A549 (cell line): ENCODE measurements at regions not wholly inside any gene's neighbourhood (a gene's known extent, or its start where the extent isn't known, plus 50 kb on each side); places are given as distances from the start of the nearest gene placed in this dataset.

Experiments
- ATAC-seq, 2 experiments: fragments of 200-7000 bp in 1 of 2; fragments of >200 bp in 1 of 2; cut with Nextera tagmentation in 1 of 2; cut with Tn5 transposase in 1 of 2; 3 replicates each; pipeline versions ENCODE4 v1.8.0 to v1.9.1; 2018 to 2020; ENCODE audit warnings: mild to moderate bottlenecking in 1 of 2, moderate library complexity in 1 of 2
- CTCF ChIA-PET: fragments of 300-600 bp; sonication (Branson Sonifier 250); formaldehyde crosslinking; extraction: SDS; loops from one replicate; lab custom pipeline; 2021; ENCODE audit warnings: antibody characterized with exemption, inconsistent platforms; lab: Yijun Ruan, JAX
- POLR2A ChIA-PET: fragments of 350-600 bp; formaldehyde crosslinking; extraction: SDS; loops from one replicate; lab custom pipeline; 2021; ENCODE audit warnings: antibody characterized with exemption, inconsistent platforms; lab: Yijun Ruan, JAX
- DNase-seq, 2 experiments: peaks; one replicate each; pipeline versions ENCODE4 v3.0.0 to v3.0.0-alpha.2; 2011 to 2016; ENCODE audit warnings: low read depth in 1 of 2, low spot score in 1 of 2
- FAIRE-seq: peaks from 2 replicates; lab custom pipeline; 2011; peaks lifted over from hg19 to GRCh38; lab: Jason Lieb, UNC
- H3K27ac ChIP-seq, 2 experiments: fragments of >200 bp; sonication (Bioruptor Twin); formaldehyde crosslinking; 3 replicates each; pipeline ENCODE4 v1.5.1; 2016 to 2017
- H3K4me1 ChIP-seq: fragments of >200 bp; sonication (Bioruptor Twin); formaldehyde crosslinking; 3 replicates; pipeline ENCODE4 v1.6.1; 2016
- H3K4me2 ChIP-seq: fragments of >200 bp; sonication (Bioruptor Twin); formaldehyde crosslinking; 3 replicates; pipeline ENCODE4 v1.6.1; 2016
- H3K4me3 ChIP-seq: fragments of >200 bp; sonication (Bioruptor Twin); formaldehyde crosslinking; 3 replicates; pipeline ENCODE4 v1.5.1; 2016
- H3K9me3 ChIP-seq: fragments of >200 bp; sonication (Bioruptor Twin); formaldehyde crosslinking; 3 replicates; pipeline ENCODE4 v1.6.1; 2016
- CBX2 ChIP-seq: fragments of 200-600 bp; sonication (generic); IDR thresholded peaks from 2 replicates; pipeline ENCODE4 v1.6.1; 2016; ENCODE audit warnings: low read depth, mild to moderate bottlenecking, borderline replicate concordance
- CEBPB ChIP-seq, 2 experiments: fragments of >200 bp in 1 of 2; sonication (Bioruptor Twin) in 1 of 2; formaldehyde crosslinking in 1 of 2; IDR thresholded peaks; 2 replicates each; pipeline ENCODE4 v1.6.1; 2012 to 2016
- CHD2 ChIP-seq: fragments of 150-350 bp; IDR thresholded peaks from 2 replicates; pipeline ENCODE4 v1.6.1; 2014; ENCODE audit warnings: low read length; ENCODE audit not compliant: partially characterized antibody
- ESRRA ChIP-seq: fragments of 150-350 bp; IDR thresholded peaks from 2 replicates; pipeline ENCODE4 v1.6.1; 2014; ENCODE audit warnings: mild to moderate bottlenecking, low read length, borderline replicate concordance
- FOSB ChIP-seq: fragments of 250-450 bp; sonication (Bioruptor Pico); IDR thresholded peaks from 2 replicates; pipeline ENCODE4 v1.5.0; 2020; ENCODE audit warnings: mild to moderate bottlenecking, moderate library complexity
- FOSL2 ChIP-seq, 2 experiments: fragments of 450-650 bp in 1 of 2; fragments of >200 bp in 1 of 2; sonication (Bioruptor Twin) in 1 of 2; formaldehyde crosslinking; IDR thresholded peaks; 2 replicates each; pipeline versions ENCODE4 v1.5.0 to v1.6.1; 2016 to 2020; ENCODE audit warnings: mild to moderate bottlenecking in 1 of 2, moderate library complexity in 1 of 2
- HEYL ChIP-seq: fragments of 250-450 bp; sonication (Bioruptor Pico); IDR thresholded peaks from 2 replicates; pipeline ENCODE4 v1.8.0; 2021; ENCODE audit warnings: mild to moderate bottlenecking, moderate library complexity
- HOXA7 ChIP-seq: fragments of 250-450 bp; sonication (Bioruptor Pico); IDR thresholded peaks from 2 replicates; pipeline ENCODE4 v1.5.0; 2020; ENCODE audit warnings: mild to moderate bottlenecking, moderate library complexity
- JUN ChIP-seq, 2 experiments: fragments of >200 bp; sonication (Bioruptor Twin); formaldehyde crosslinking; IDR thresholded peaks; 2 replicates in 1 of 2; 3 replicates in 1 of 2; pipeline ENCODE4 v1.6.1; 2016 to 2017
- JUNB ChIP-seq: fragments of >200 bp; sonication (Bioruptor Twin); formaldehyde crosslinking; IDR thresholded peaks from 2 replicates; pipeline ENCODE4 v1.6.1; 2016
- KDM1A ChIP-seq: fragments of 200-600 bp; sonication (generic); IDR thresholded peaks from 2 replicates; pipeline ENCODE4 v1.6.1; 2016; ENCODE audit warnings: low read depth, mild to moderate bottlenecking
- KDM5A ChIP-seq: fragments of 200-600 bp; sonication (generic); IDR thresholded peaks from 2 replicates; pipeline ENCODE4 v1.6.1; 2016; ENCODE audit warnings: antibody characterized with exemption, mild to moderate bottlenecking
- MAZ ChIP-seq: fragments of 150-350 bp; IDR thresholded peaks from 2 replicates; pipeline ENCODE4 v1.6.1; 2014; ENCODE audit warnings: antibody characterized with exemption, low read depth, low read length, borderline replicate concordance
- MYC ChIP-seq: IDR thresholded peaks from 2 replicates; pipeline ENCODE4 v1.6.1; 2012; ENCODE audit warnings: mild to moderate bottlenecking, inconsistent platforms, low read length, improper control_type of control experiment, borderline replicate concordance
- NR3C1 ChIP-seq: fragments of >200 bp; sonication (Bioruptor Twin); formaldehyde crosslinking; IDR thresholded peaks from 3 replicates; pipeline ENCODE4 v1.6.1; 2017
- RCOR1 ChIP-seq: fragments of 150-350 bp; IDR thresholded peaks from 2 replicates; pipeline ENCODE4 v1.6.1; 2014; ENCODE audit warnings: antibody characterized with exemption, low read length, low read depth
- RNF2 ChIP-seq: fragments of 200-600 bp; sonication (generic); IDR thresholded peaks from 2 replicates; pipeline ENCODE4 v1.6.1; 2016; ENCODE audit warnings: low read depth, mild to moderate bottlenecking, antibody characterized with exemption, moderate library complexity, borderline replicate concordance
- SMC3 ChIP-seq: fragments of >200 bp; sonication (Bioruptor Twin); formaldehyde crosslinking; IDR thresholded peaks from 3 replicates; pipeline ENCODE4 v1.6.1; 2018; ENCODE audit warnings: inconsistent platforms
- TFCP2L1 ChIP-seq: fragments of 250-450 bp; sonication (Bioruptor Pico); IDR thresholded peaks from 2 replicates; pipeline ENCODE4 v1.5.0; 2021; ENCODE audit warnings: mild to moderate bottlenecking
- TP53 ChIP-seq: fragments of 250-450 bp; sonication (Bioruptor Pico); IDR thresholded peaks from 2 replicates; pipeline ENCODE4 v1.5.0; 2021; ENCODE audit warnings: mild to moderate bottlenecking, moderate library complexity
- ZNF302 ChIP-seq: fragments of 250-450 bp; sonication (Bioruptor Pico); IDR thresholded peaks from 2 replicates; pipeline ENCODE4 v1.9.0; 2021; ENCODE audit warnings: inconsistent platforms, mild to moderate bottlenecking, moderate library complexity
- ZSCAN20 ChIP-seq: fragments of 250-450 bp; sonication (Bioruptor Pico); IDR thresholded peaks from 2 replicates; pipeline ENCODE4 v1.8.0; 2022; ENCODE audit warnings: mild to moderate bottlenecking, moderate library complexity
- WGBS: methylation state at CpG from one replicate; pipeline ENCODE4 v1.1.6; 2017; ENCODE audit errors: missing lambda C conversion rate; 5-methylcytosine and 5-hydroxymethylcytosine counted together
- TF ChIP-seq, protein P1 (sequence below): IDR thresholded peaks from 2 replicates; pipeline ENCODE4 v1.6.1; 2012
- TF ChIP-seq, protein P2 (sequence below): fragments of >200 bp; sonication (Bioruptor Twin); formaldehyde crosslinking; IDR thresholded peaks from 2 replicates; pipeline ENCODE4 v1.6.1; 2016
- TF ChIP-seq, protein P3 (sequence below): fragments of >200 bp; sonication (Bioruptor Twin); formaldehyde crosslinking; IDR thresholded peaks from 3 replicates; pipeline ENCODE4 v1.6.1; 2016
- TF ChIP-seq, protein P4 (sequence below): fragments of 200-600 bp; sonication (generic); IDR thresholded peaks from 2 replicates; pipeline ENCODE4 v1.6.1; 2016; ENCODE audit warnings: antibody characterized with exemption, mild to moderate bottlenecking, moderate library complexity

DNA sequence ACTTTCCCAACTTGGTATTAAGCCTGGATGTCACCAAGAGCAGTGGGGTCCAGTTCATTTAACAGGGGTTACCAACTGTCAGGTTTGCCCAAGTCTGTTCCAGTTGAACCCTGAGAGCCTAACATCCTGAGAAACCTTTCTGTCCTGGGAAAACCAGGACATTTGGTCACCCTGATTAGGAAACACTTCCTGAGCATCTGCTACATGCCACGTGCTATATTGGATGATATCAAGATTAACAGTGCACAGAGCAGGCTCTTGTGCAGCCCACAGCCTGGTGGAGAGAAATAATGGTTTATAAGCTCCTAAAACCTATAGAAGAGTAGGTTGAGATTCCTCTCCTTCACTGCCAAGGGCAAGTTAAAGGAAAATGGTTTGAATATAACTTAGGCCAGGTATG is 102.9 kb upstream of the RAD23B start (continued):
- TF ChIP-seq, protein P1, sequence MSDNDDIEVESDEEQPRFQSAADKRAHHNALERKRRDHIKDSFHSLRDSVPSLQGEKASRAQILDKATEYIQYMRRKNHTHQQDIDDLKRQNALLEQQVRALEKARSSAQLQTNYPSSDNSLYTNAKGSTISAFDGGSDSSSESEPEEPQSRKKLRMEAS: no peak
- no peak for TF ChIP-seq HOXA7 (CRISPR knock-in tag)
- TF ChIP-seq NR3C1: no peak
- TF ChIP-seq, protein P2, sequence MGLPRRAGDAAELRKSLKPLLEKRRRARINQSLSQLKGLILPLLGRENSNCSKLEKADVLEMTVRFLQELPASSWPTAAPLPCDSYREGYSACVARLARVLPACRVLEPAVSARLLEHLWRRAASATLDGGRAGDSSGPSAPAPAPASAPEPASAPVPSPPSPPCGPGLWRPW: no peak
- no peak for TF ChIP-seq HEYL (CRISPR knock-in tag)
- TF ChIP-seq CBX2: no peak
- TF ChIP-seq FOSL2 (IDR thresholded peaks at IDR 0.05): no peak
- TF ChIP-seq FOSL2 (CRISPR knock-in tag; IDR thresholded peaks at IDR 0.05): no peak

DNA sequence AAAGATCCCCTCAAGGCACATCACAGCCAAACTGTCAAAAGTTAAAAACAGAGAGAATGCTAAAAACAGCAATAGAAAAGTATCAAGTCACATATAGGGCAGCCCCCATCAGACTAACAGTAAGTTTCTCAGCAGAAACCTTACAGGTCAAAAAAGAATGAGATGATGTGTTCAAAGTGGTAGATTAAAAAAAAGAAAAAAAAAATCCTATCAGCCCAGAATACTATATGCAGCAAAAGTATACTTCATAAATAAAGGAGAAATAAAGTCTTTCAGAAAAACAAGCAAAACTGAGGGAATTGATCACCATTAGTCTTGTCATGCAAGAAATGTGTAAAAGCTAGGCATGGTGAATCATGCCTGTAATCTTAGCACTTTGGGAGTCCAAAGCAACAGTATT is 99.9 kb upstream of the RAD23B start:
- Histone ChIP-seq H3K9me3 (no peaks in the 10 kb centered on the region), H3K4me1 (no peaks in the 10 kb centered on the region), H3K27ac (no peak overlapping the region), H3K4me3 (no peak overlapping the region), H3K4me2 (no peak overlapping the region)
- ChIA-PET POLR2A (no interaction called here), CTCF (interaction anchor here (0.7 to 1.5 kb wide), 5 partner anchors 8 to 242 kb away, joined by 3 to 4 read pairs (median 3); no protein-coding TSS in a partner anchor)
- FAIRE-seq: no peak
- no peak for TF ChIP-seq JUNB
- TF ChIP-seq KDM5A: no peak
- TF ChIP-seq RNF2: no peak
- no peak for TF ChIP-seq CBX2
- TF ChIP-seq ESRRA: no peak
- no peak for TF ChIP-seq CHD2
- TF ChIP-seq TFCP2L1: no peak
- no peak for TF ChIP-seq FOSL2 (IDR thresholded peaks at IDR 0.05)
- TF ChIP-seq FOSL2 (CRISPR knock-in tag; IDR thresholded peaks at IDR 0.05): no peak
- TF ChIP-seq MYC: no peak
- ATAC-seq: no peak
- no peak for DNase-seq

DNA sequence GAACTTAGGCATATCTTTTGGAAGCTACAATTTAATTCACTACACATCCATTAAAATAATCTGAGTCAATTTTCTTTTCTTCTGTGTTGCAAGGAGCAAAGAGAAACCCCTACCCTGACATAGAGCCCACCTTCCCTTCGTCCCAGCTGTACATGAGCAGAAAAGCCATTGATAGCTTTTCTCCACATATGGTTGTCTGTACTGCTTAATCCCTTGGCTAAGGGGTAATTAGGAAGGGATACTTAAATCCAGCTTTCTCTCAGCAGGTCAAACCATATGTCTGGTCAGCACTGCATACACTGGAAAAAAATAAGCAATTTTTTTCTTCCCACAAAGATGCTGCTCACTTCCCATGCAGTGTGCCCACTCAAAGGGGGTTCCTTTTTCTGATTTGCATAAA is 94.7 kb upstream of the RAD23B start:
- 33% methylated on average over 1 of the region's 1 CpG for WGBS
- ChIA-PET POLR2A (no interaction called here), CTCF (interaction anchor here (1.1 kb wide), 1 partner anchor 13 kb away, joined by 3 read pairs; no protein-coding TSS in a partner anchor)
- DNase-seq (no peak), ATAC-seq (no peak), FAIRE-seq (no peak)
- Histone ChIP-seq H3K4me3 (no peak overlapping the region), H3K4me1 (peaks cover 7% of the 10 kb centered on the region; the same call in 1 of the 3 replicates), H3K4me2 (no peak overlapping the region), H3K27ac (no peak overlapping the region), H3K9me3 (no peaks in the 10 kb centered on the region)
- TF ChIP-seq ZSCAN20: no peak
- no peak for TF ChIP-seq RCOR1
- TF ChIP-seq KDM1A: no peak
- no peak for TF ChIP-seq JUN (IDR thresholded peaks at IDR 0.05)
- TF ChIP-seq MAZ: no peak
- no peak for TF ChIP-seq FOSB (CRISPR knock-in tag)

DNA sequence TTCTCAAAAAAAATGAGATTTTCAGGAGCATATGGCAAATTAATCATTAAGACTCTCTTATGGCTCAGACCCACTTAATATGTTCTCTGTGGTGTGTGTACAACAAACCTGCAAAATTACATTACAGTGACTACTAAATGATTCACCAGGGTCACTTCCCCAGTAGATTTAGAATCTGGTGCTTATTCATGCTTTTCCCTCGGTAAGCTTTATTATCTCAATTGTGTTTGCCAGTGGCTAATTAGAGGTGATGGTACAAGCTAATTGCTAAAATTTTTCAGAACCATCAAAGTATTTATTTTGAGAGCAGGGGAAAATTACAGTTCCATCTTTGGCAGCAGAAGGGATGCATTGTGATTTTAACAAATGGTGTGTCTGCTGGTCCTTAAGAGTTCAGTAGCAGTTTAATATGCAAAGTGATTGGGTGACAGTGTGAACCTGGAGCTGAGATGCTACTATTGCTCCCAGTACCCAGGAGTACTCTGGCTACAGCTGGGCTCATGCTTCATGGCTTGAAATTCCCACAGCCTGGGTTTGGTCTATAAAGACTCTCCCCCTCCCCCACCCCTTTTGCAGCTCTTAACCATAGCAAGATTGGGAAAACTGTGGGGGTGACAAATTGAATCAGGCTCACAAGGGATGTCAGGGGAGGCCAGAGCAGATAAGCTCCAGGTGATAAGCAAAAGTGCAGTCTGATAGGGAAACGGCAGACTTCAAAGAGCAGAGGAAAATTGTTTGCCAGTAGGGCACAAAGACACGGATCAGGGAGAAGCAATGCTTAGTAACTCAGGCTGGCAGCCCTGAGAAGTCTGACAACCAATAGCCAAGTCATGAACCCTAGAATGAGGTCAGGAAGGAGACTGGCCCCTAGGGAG is 92.8 kb upstream of the RAD23B start:
- Histone ChIP-seq H3K4me3 (no peak overlapping the region), H3K9me3 (no peaks in the 10 kb centered on the region), H3K27ac (no peak overlapping the region), H3K4me1 (peaks cover 7% of the 10 kb centered on the region; the same call in 1 of the 3 replicates), H3K4me2 (peak overlapping the region; percentile 11; the same call in 1 of the 3 replicates)
- WGBS: 17% methylated on average over 3 of the region's 3 CpGs
- ATAC-seq (no peak), DNase-seq (no peak), FAIRE-seq (no peak)
- POLR2A ChIA-PET: no interaction called here
- CTCF ChIA-PET: interaction anchor here (0.6 to 1.7 kb wide), 6 partner anchors 9 to 1575 kb away, joined by 3 to 8 read pairs (median 5); no protein-coding TSS in a partner anchor
- TF ChIP-seq, protein P3, sequence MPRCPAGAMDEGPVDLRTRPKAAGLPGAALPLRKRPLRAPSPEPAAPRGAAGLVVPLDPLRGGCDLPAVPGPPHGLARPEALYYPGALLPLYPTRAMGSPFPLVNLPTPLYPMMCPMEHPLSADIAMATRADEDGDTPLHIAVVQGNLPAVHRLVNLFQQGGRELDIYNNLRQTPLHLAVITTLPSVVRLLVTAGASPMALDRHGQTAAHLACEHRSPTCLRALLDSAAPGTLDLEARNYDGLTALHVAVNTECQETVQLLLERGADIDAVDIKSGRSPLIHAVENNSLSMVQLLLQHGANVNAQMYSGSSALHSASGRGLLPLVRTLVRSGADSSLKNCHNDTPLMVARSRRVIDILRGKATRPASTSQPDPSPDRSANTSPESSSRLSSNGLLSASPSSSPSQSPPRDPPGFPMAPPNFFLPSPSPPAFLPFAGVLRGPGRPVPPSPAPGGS: no peak
- TF ChIP-seq TP53: no peak
- no peak for TF ChIP-seq CEBPB (IDR thresholded peaks at IDR 0.05)
- TF ChIP-seq SMC3: no peak
- TF ChIP-seq KDM5A: no peak
- TF ChIP-seq ZNF302 (CRISPR knock-in tag): no peak
- TF ChIP-seq, protein P4, sequence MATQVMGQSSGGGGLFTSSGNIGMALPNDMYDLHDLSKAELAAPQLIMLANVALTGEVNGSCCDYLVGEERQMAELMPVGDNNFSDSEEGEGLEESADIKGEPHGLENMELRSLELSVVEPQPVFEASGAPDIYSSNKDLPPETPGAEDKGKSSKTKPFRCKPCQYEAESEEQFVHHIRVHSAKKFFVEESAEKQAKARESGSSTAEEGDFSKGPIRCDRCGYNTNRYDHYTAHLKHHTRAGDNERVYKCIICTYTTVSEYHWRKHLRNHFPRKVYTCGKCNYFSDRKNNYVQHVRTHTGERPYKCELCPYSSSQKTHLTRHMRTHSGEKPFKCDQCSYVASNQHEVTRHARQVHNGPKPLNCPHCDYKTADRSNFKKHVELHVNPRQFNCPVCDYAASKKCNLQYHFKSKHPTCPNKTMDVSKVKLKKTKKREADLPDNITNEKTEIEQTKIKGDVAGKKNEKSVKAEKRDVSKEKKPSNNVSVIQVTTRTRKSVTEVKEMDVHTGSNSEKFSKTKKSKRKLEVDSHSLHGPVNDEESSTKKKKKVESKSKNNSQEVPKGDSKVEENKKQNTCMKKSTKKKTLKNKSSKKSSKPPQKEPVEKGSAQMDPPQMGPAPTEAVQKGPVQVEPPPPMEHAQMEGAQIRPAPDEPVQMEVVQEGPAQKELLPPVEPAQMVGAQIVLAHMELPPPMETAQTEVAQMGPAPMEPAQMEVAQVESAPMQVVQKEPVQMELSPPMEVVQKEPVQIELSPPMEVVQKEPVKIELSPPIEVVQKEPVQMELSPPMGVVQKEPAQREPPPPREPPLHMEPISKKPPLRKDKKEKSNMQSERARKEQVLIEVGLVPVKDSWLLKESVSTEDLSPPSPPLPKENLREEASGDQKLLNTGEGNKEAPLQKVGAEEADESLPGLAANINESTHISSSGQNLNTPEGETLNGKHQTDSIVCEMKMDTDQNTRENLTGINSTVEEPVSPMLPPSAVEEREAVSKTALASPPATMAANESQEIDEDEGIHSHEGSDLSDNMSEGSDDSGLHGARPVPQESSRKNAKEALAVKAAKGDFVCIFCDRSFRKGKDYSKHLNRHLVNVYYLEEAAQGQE: no peak
